Activated gamma-delta T cell treated with anti-CD3 and anti-CD28 coated beads, Interleukin-2, amount 50 U/mL, for 16 hours (primary cell): ENCODE measurements at regions not wholly inside any gene's neighbourhood (a gene's known extent, or its start where the extent isn't known, plus 50 kb on each side); places are given as distances from the start of the nearest gene placed in this dataset.

Experiments
- DNase-seq: peaks from one replicate; pipeline ENCODE4 v3.0.0-alpha.2; 2020; ENCODE audit warnings: low read depth

DNA sequence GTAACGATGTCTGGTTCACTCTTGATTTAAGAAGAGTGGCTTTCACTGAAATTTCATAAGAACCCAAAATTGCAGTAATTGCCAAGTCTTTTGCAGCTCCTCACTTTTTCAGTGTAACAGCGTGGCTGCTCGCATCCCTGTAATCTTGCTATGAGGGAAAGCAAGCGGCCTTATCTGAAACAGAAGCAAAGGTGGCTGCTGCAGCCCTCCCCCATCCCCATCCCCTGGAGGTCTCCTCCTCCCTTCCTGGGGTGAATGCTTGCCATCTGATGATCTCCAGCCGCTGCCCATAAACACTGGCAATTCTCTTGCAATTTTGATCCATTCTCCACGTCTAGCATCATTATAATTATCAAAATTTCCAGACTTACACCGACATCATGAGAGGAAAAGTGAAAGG, 182.5 kb upstream of the ASIC2 start:
- no peak for DNase-seq

- no peak for DNase-seq
These were observed 188.6 kb upstream of the ASIC2 start for GRCh38 chr17:33481652-33482051.

GRCh38 chr17:33482636-33483035, 189.5 kb upstream of the ASIC2 start:
- no peak for DNase-seq

- DNase-seq = no peak
These were observed 191.5 kb upstream of the ASIC2 start for GRCh38 chr17:33484559-33484958.

GRCh38 chr17:33486135-33486885, 193.2 kb upstream of the ASIC2 start:
- no peak for DNase-seq

- DNase-seq = no peak
These were observed 194.2 kb upstream of the ASIC2 start for GRCh38 chr17:33487187-33487879.

- no peak for DNase-seq
These were observed 198.9 kb upstream of the ASIC2 start for GRCh38 chr17:33491871-33492481.

DNA sequence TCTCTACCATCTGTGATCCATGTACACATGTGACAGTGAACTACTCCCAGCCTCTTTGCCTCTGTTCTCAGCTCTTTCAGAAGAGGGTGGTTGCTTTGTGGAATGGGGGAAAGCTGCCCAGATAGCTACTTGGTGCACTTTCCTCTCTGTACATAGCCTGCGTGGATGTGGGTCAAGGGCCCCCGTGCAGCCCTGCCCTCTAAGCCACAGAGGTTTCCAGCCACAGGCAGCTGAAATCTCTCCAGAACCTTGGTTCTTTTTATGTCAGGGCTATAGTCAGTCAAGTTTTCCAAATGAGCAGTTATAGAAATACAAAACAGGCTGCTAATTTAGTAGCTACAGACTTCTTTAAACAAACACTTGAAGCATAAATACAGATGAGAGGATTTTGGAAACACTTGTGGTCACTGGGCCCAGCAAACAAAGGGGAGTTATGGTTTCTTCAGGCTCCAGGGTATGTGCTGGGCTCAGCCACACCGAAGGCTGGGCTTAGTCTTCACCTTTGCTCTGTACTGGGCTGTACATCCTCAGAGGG, 199.7 kb upstream of the ASIC2 start:
- no peak for DNase-seq

- no peak for DNase-seq
These were observed 200.5 kb upstream of the ASIC2 start for GRCh38 chr17:33493566-33493965.

DNA sequence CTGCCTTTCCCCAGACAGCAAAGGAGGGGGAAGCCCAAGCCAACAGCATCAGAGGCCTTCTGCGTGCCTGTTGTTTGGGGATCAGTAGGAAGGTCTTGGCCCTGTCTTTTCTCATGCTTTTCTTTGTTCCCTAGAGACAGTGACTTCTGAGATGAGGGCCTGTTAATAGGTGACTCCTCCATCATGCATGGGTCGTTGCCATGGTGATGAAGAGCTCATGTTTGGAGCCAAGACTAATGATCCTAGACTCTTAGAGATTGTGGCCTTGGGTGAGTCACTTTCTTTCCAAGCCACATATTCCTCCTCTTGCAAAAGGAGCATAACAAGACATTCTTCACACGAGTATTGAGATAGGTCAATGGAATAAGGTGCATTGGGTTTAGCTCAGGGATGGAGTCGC, 201.1 kb upstream of the ASIC2 start:
- no peak for DNase-seq

- no peak for DNase-seq
These were observed 204.5 kb upstream of the ASIC2 start for GRCh38 chr17:33497623-33498022.

GRCh38 chr17:33498069-33498468, 205.0 kb upstream of the ASIC2 start:
- DNase-seq = no peak

GRCh38 chr17:33499040-33499439, 205.9 kb upstream of the ASIC2 start:
- DNase-seq = no peak

GRCh38 chr17:33500151-33500550, 207.1 kb upstream of the ASIC2 start:
- no peak for DNase-seq

DNA sequence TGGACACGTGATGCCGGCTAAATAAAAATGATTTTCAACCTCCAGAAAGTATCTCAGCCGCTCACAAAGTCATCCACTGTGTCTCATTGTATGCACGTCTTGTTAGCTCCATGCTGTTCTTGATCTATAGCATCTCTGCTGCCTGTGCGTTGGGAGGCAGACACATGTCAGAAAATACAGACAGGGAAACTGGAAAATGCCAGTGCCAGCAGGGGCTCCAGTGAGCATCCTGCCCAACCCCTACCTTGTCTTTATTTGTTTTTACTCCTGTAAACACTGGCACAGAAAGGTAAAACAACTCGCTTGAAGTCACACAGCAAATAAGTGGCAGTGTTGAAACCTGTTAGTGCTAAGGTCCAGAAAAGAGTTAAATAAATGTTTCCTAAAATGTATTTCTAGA, 208.1 kb upstream of the ASIC2 start:
- DNase-seq = no peak

- DNase-seq = no peak
These were observed 211.5 kb upstream of the ASIC2 start for GRCh38 chr17:33504571-33504970.

GRCh38 chr17:33506889-33507650, 214.0 kb upstream of the ASIC2 start:
- DNase-seq = no peak

DNA sequence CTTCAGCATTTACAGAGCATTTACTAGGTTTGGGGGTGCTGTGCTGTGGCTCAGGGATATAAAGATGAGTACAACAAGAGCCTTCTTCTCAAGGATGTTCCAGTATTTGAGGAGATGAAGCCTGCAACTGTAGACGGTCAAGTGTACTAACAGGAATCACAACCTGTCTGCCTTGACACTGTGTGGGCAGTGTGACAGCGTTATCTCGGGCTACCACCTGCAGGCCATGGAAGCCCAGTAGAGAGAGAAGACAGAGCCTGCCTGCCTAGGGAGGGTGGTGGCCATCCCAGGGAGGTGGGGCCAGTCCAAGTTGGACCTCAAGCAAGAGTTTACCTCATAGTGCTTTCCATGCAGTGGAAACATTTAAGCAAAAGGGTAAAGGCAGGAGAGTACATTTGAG, 215.1 kb upstream of the ASIC2 start:
- DNase-seq = no peak

DNA sequence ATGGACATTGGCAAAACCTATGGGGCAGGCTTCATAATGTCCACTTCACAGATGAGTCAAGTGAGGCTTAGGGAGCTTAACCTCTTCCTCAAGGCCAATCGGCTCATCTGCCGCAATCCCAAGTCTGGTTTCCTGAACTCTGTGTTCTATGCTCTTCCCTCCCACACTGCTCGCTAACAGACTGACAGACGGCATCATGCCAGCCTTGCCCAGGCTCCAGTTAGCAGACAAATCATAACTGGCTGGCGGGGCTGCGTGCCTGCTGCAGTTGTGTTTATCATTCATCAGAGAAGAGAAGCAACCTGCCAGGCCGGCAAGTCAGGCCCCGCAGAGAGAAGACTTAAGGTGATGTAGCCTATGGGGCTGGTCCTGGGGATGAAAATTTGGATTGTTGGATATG, 216.2 kb upstream of the ASIC2 start:
- no peak for DNase-seq

- no peak for DNase-seq
These were observed 218.6 kb upstream of the ASIC2 start for GRCh38 chr17:33511670-33512069.

- no peak for DNase-seq
These were observed 219.0 kb upstream of the ASIC2 start for GRCh38 chr17:33512113-33512512.

- DNase-seq = no peak
These were observed 220.7 kb upstream of the ASIC2 start for GRCh38 chr17:33513769-33514168.
